ENCODE measurements at regions not wholly inside any gene's neighbourhood (a gene's known extent, or its start where the extent isn't known, plus 50 kb on each side); places are given as distances from the start of the nearest gene placed in this dataset.

- TF ChIP-seq CTCF (IDR thresholded peaks at IDR 0.05; ENCODE audit: extremely low read depth in 1 of 2, insufficient read depth in 1 of 2, low read depth in 1 of 2, low read length in 2 of 2) (no peak), POLR2A (IDR thresholded peaks at IDR 0.05; ENCODE audit: low read depth, low read length) (no peak), EZH2 (IDR thresholded peaks at IDR 0.05; ENCODE audit: borderline replicate concordance, low read depth, low read length, severe bottlenecking) (no peak)
These were observed 79.4 kb downstream of the IRF8 start for GRCh38 chr16:85978291-85978775.

All from endothelial cell of umbilical vein (primary cell).